PC-9 (cell line): ENCODE measurements at regions not wholly inside any gene's neighbourhood (a gene's known extent, or its start where the extent isn't known, plus 50 kb on each side); places are given as distances from the start of the nearest gene placed in this dataset.

Experiments
- BruUV-seq: library from RNA; stranded (reverse); fragments of 400-500 nt; replicated peaks from 2 replicates; lab custom pipeline; 2021; lab: Mats Ljungman, UMichigan
- CTCF ChIA-PET: fragments of 300-600 bp; sonication (Branson Sonifier 250); formaldehyde crosslinking; loops from one replicate; lab custom pipeline; 2022; ENCODE audit warnings: antibody characterized with exemption; lab: Charles Lee
- POLR2A ChIA-PET: fragments of 300-600 bp; sonication (Branson Sonifier 250); formaldehyde crosslinking; loops from one replicate; lab custom pipeline; 2022; ENCODE audit warnings: antibody characterized with exemption; ENCODE audit not compliant: unreplicated experiment; lab: Charles Lee
- DNase-seq, 2 experiments: peaks; one replicate each; pipeline versions ENCODE4 v3.0.0 to v3.0.0-alpha.2; 2015 to 2022; ENCODE audit warnings: mixed read lengths in 1 of 2
- H2AFZ ChIP-seq: fragments of 200-600 bp; sonication (generic); 2 replicates; pipeline ENCODE4 v1.8.1; 2017; ENCODE audit warnings: antibody characterized with exemption
- H3F3A ChIP-seq: fragments of 200-600 bp; sonication (generic); 2 replicates; pipeline ENCODE4 v1.8.1; 2017; ENCODE audit warnings: antibody characterized with exemption, mild to moderate bottlenecking, low read depth; ENCODE audit not compliant: insufficient read depth
- H3K27ac ChIP-seq: fragments of 200-600 bp; sonication (generic); 2 replicates; pipeline ENCODE4 v1.6.1; 2016; ENCODE audit warnings: mixed run types
- H3K27me3 ChIP-seq: fragments of 200-600 bp; sonication (generic); 2 replicates; pipeline ENCODE4 v1.6.1; 2016; ENCODE audit warnings: low read depth, mixed run types; ENCODE audit not compliant: insufficient read depth
- H3K36me3 ChIP-seq: fragments of 200-600 bp; sonication (generic); 2 replicates; pipeline ENCODE4 v1.6.1; 2016; ENCODE audit warnings: low read depth, mixed run types
- H3K4me1 ChIP-seq: fragments of 200-600 bp; sonication (generic); replicated peaks from 2 replicates; pipeline ENCODE4 v1.6.1; 2016; ENCODE audit warnings: mixed run types; ENCODE audit not compliant: insufficient read depth
- H3K4me2 ChIP-seq: fragments of 200-600 bp; sonication (generic); 2 replicates; pipeline ENCODE4 v1.6.1; 2017; ENCODE audit warnings: mixed run types
- H3K4me3 ChIP-seq: fragments of 200-600 bp; sonication (generic); 2 replicates; pipeline ENCODE4 v1.6.1; 2016; ENCODE audit warnings: mixed run types
- H3K79me2 ChIP-seq: fragments of 200-600 bp; sonication (generic); 2 replicates; pipeline ENCODE4 v1.6.1; 2017; ENCODE audit warnings: low read depth, mixed run types
- H3K9me2 ChIP-seq: fragments of 200-600 bp; sonication (generic); 2 replicates; pipeline ENCODE4 v1.8.1; 2017; ENCODE audit warnings: mild to moderate bottlenecking; ENCODE audit not compliant: insufficient read depth
- H3K9me3 ChIP-seq: fragments of 200-600 bp; sonication (generic); 2 replicates; pipeline ENCODE4 v1.8.1; 2016; ENCODE audit warnings: low read depth; ENCODE audit not compliant: insufficient read depth
- H4K20me1 ChIP-seq: fragments of 200-600 bp; sonication (generic); 2 replicates; pipeline ENCODE4 v1.8.1; 2017; ENCODE audit not compliant: insufficient read depth
- EZH2 ChIP-seq: fragments of 200-600 bp; sonication (generic); IDR thresholded peaks from 2 replicates; pipeline ENCODE4 v1.8.0; 2017; ENCODE audit warnings: antibody characterized with exemption, low read depth
- intact Hi-C: fragments of 100-400 bp; cut with micrococcal nuclease; formaldehyde crosslinking; loops from one replicate; pipeline ENCODE4 v1.10.0; 2022; ENCODE audit not compliant: unreplicated experiment
- TF ChIP-seq, protein P1 (sequence below): fragments of 200-600 bp; sonication (generic); conservative IDR thresholded peaks from 2 replicates; pipeline ENCODE4 v1.6.1; 2017; ENCODE audit warnings: mixed run types, antibody characterized with exemption, mild to moderate bottlenecking, moderate library complexity

DNA sequence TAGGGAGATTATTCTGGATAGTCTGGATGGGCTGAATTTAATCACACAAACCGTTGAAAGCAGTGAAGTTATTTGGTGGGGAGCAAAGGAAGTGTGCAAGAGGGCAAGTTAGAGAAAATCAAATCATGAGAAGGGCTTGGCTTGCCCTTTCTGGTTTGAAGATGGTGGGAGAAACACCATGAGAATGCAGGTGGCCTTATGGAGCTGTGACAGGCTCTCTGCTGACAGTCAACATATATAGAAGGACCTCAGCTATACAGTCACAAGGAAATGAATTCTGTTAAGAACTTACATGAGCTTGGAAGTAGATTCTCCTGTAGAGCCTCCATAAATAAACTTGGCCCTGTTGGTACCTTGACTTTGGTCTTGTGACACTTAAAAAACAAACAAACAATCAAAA is 72.3 kb downstream of the GMNC start:
- no peaks in the 10 kb centered on the region for H3F3A ChIP-seq
- intact Hi-C loops: no loop called here
- no peaks in the 10 kb centered on the region for H4K20me1 ChIP-seq
- TF ChIP-seq EZH2: no peak
- TF ChIP-seq, protein P1, sequence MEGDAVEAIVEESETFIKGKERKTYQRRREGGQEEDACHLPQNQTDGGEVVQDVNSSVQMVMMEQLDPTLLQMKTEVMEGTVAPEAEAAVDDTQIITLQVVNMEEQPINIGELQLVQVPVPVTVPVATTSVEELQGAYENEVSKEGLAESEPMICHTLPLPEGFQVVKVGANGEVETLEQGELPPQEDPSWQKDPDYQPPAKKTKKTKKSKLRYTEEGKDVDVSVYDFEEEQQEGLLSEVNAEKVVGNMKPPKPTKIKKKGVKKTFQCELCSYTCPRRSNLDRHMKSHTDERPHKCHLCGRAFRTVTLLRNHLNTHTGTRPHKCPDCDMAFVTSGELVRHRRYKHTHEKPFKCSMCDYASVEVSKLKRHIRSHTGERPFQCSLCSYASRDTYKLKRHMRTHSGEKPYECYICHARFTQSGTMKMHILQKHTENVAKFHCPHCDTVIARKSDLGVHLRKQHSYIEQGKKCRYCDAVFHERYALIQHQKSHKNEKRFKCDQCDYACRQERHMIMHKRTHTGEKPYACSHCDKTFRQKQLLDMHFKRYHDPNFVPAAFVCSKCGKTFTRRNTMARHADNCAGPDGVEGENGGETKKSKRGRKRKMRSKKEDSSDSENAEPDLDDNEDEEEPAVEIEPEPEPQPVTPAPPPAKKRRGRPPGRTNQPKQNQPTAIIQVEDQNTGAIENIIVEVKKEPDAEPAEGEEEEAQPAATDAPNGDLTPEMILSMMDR: no peak
- H2AFZ ChIP-seq: no peak overlapping the region
- H3K4me3 ChIP-seq: no peak overlapping the region
- H3K27ac ChIP-seq: no peak overlapping the region
- no peak overlapping the region for H3K4me2 ChIP-seq
- no peaks in the 10 kb centered on the region for H3K4me1 ChIP-seq
- CTCF ChIA-PET: interaction anchor here (0.6 kb wide), 1 partner anchor 62 kb away, joined by 3 read pairs; no protein-coding TSS in a partner anchor
- H3K9me3 ChIP-seq: no peaks in the 10 kb centered on the region
- POLR2A ChIA-PET: interaction anchor here (0.6 kb wide), 1 partner anchor 866 kb away, joined by 3 read pairs; no protein-coding TSS in a partner anchor
- no peaks in the 10 kb centered on the region for H3K79me2 ChIP-seq
- DNase-seq: no peak
- H3K27me3 ChIP-seq: no peaks in the 10 kb centered on the region
- no TSS peak for BruUV-seq
- no peaks in the 10 kb centered on the region for H3K36me3 ChIP-seq
- H3K9me2 ChIP-seq: no peaks in the 10 kb centered on the region

DNA sequence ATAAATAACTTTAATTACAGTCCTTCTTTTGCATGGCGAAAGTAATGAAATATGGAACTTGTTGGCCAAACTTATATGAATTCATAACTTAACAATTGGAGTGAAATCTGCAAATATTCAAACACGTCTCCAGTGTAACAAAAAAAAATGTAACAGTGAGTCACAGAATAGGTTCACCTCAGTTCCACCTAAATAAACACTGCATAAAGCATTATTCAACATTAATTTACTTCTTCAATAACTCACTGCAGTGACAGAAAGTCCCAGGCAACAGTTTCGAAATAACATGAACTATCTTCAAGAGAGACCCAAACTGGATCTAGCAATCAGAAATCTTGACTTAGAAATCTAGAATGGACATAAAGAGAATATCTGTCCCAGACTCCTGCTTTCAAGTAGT is 75.6 kb downstream of the GMNC start:
- Histone ChIP-seq H3K9me3 (no peaks in the 10 kb centered on the region), H4K20me1 (no peaks in the 10 kb centered on the region), H3K4me2 (no peak overlapping the region), H3K4me1 (no peaks in the 10 kb centered on the region), H3K27me3 (no peaks in the 10 kb centered on the region), H3K27ac (no peak overlapping the region), H3K4me3 (no peak overlapping the region), H3K36me3 (no peaks in the 10 kb centered on the region), H2AFZ (no peak overlapping the region), H3K79me2 (no peaks in the 10 kb centered on the region), H3K9me2 (no peaks in the 10 kb centered on the region), H3F3A (no peaks in the 10 kb centered on the region)
- BruUV-seq: no TSS peak
- no peak for TF ChIP-seq EZH2
- TF ChIP-seq, protein P1: no peak
- DNase-seq: no peak
- intact Hi-C loops: no loop called here
- CTCF ChIA-PET: no interaction called here
- POLR2A ChIA-PET: no interaction called here

DNA sequence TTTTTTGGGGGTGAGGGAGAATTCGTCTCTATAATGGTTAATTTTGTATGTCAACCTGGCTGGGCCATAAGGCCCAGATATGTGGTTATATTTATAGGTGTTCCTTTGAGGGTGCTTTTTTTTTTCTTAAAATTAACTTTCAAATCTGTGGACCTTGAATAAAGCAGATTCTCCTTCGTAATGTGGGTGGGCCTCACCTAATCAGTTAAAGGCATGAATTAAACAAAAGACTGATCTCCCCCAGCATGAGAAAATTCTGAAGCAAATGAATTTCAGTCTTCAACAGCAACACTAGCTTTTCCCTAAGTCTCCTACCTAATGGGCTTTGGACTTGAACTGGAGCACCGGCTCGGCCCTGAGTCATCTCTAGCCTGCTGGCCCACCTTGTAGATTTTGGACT is 77.4 kb downstream of the GMNC start:
- H3K79me2 ChIP-seq: no peaks in the 10 kb centered on the region
- no peaks in the 10 kb centered on the region for H4K20me1 ChIP-seq
- no peaks in the 10 kb centered on the region for H3K4me1 ChIP-seq
- no peaks in the 10 kb centered on the region for H3K9me3 ChIP-seq
- ChIA-PET CTCF (no interaction called here), POLR2A (no interaction called here)
- no peak overlapping the region for H3K27ac ChIP-seq
- H3K36me3 ChIP-seq: no peaks in the 10 kb centered on the region
- H3F3A ChIP-seq: no peaks in the 10 kb centered on the region
- H3K4me3 ChIP-seq: no peak overlapping the region
- no TSS peak for BruUV-seq
- no peaks in the 10 kb centered on the region for H3K9me2 ChIP-seq
- no peak overlapping the region for H2AFZ ChIP-seq
- H3K27me3 ChIP-seq: no peaks in the 10 kb centered on the region
- intact Hi-C loops: no loop called here
- TF ChIP-seq EZH2: no peak
- TF ChIP-seq, protein P1: no peak
- no peak overlapping the region for H3K4me2 ChIP-seq
- no peak for DNase-seq
